Mesenchymal stem cell (in vitro differentiated cells and primary cell): ENCODE measurements at regions not wholly inside any gene's neighbourhood (a gene's known extent, or its start where the extent isn't known, plus 50 kb on each side); places are given as distances from the start of the nearest gene placed in this dataset.

Source experiments
- DNase-seq: peaks from one replicate; pipeline ENCODE4 v3.0.0-alpha.2; 2013
- H2AFZ ChIP-seq: one replicate; pipeline ENCODE4 v1.6.1; 2013; ENCODE audit warnings: low read depth, mild to moderate bottlenecking, control low read depth, inconsistent platforms, low read length, moderate library complexity
- H2AK5ac ChIP-seq: 2 replicates; pipeline ENCODE4 v1.6.1; 2013; ENCODE audit warnings: low read length, moderate library complexity, mild to moderate bottlenecking, inconsistent platforms; ENCODE audit not compliant: severe bottlenecking
- H2BK120ac ChIP-seq: one replicate; pipeline ENCODE4 v1.6.1; 2013; ENCODE audit warnings: low read depth, mild to moderate bottlenecking, inconsistent platforms, low read length, moderate library complexity
- H2BK12ac ChIP-seq, 2 experiments: one replicate each; pipeline ENCODE4 v1.6.1; 2013; ENCODE audit warnings: inconsistent platforms in 2 of 2, low read length in 2 of 2, mild to moderate bottlenecking in 2 of 2, moderate library complexity in 2 of 2, control low read depth in 1 of 2
- H2BK15ac ChIP-seq: one replicate; pipeline ENCODE4 v1.6.1; 2013; ENCODE audit warnings: mild to moderate bottlenecking, low read depth, inconsistent platforms; ENCODE audit not compliant: poor library complexity, severe bottlenecking
- H2BK5ac ChIP-seq: 2 replicates; pipeline ENCODE4 v1.6.1; 2013; ENCODE audit warnings: low read depth, mild to moderate bottlenecking, low read length, control low read depth, inconsistent platforms; ENCODE audit not compliant: poor library complexity, severe bottlenecking
- H3K14ac ChIP-seq, 2 experiments: one replicate each; pipeline ENCODE4 v1.6.1; 2013; ENCODE audit warnings: inconsistent platforms in 2 of 2, low read length in 2 of 2, control low read depth in 1 of 2, mild to moderate bottlenecking in 1 of 2, moderate library complexity in 1 of 2
- H3K18ac ChIP-seq, 2 experiments: one replicate each; pipeline ENCODE4 v1.6.1; 2013; ENCODE audit warnings: inconsistent platforms in 2 of 2, low read length in 2 of 2, control low read depth in 1 of 2, low read depth in 1 of 2, mild to moderate bottlenecking in 1 of 2
- H3K23ac ChIP-seq, 2 experiments: one replicate each; pipeline ENCODE4 v1.6.1; 2013; ENCODE audit warnings: inconsistent platforms in 2 of 2, low read length in 2 of 2, mild to moderate bottlenecking in 2 of 2, moderate library complexity in 2 of 2, control low read depth in 1 of 2
- H3K27ac ChIP-seq: 2 replicates; pipeline ENCODE4 v1.5.1; 2013; ENCODE audit warnings: mild to moderate bottlenecking, moderate library complexity, low read length, control low read depth, inconsistent platforms; ENCODE audit not compliant: poor library complexity, severe bottlenecking
- H3K27me3 ChIP-seq, 2 experiments: 2 replicates each; pipeline versions ENCODE4 v1.6.1 to v1.7.0; 2013; ENCODE audit warnings: low read length in 2 of 2, mild to moderate bottlenecking in 2 of 2, moderate library complexity in 2 of 2, control low read depth in 1 of 2, inconsistent platforms in 1 of 2; ENCODE audit not compliant: control insufficient read depth in 1 of 2, insufficient read depth in 1 of 2
- H3K36me3 ChIP-seq, 2 experiments: 2 replicates each; pipeline versions ENCODE4 v1.6.1 to v1.7.0; 2013; ENCODE audit warnings: low read length in 2 of 2, control low read depth in 1 of 2, inconsistent platforms in 1 of 2, low read depth in 1 of 2, mild to moderate bottlenecking in 1 of 2; ENCODE audit not compliant: insufficient read depth in 2 of 2, control insufficient read depth in 1 of 2
- H3K4ac ChIP-seq, 2 experiments: one replicate each; pipeline ENCODE4 v1.6.1; 2013; ENCODE audit warnings: inconsistent platforms in 2 of 2, low read length in 2 of 2, mild to moderate bottlenecking in 2 of 2, moderate library complexity in 2 of 2, control low read depth in 1 of 2, low read depth in 1 of 2
- H3K4me1 ChIP-seq: 2 replicates; pipeline ENCODE4 v1.6.1; 2013; ENCODE audit warnings: low read depth, low read length, control low read depth; ENCODE audit not compliant: control insufficient read depth, insufficient read depth
- H3K4me2 ChIP-seq: 2 replicates; pipeline ENCODE4 v1.6.1; 2013; ENCODE audit warnings: low read length, mild to moderate bottlenecking, inconsistent platforms; ENCODE audit not compliant: poor library complexity, severe bottlenecking
- H3K4me3 ChIP-seq, 2 experiments: 2 replicates each; pipeline versions ENCODE4 v1.5.1 to v1.7.0; 2013; ENCODE audit warnings: low read length in 2 of 2, mild to moderate bottlenecking in 2 of 2, control low read depth in 1 of 2, low read depth in 1 of 2; ENCODE audit not compliant: insufficient read depth in 1 of 2
- H3K79me1 ChIP-seq: replicated peaks from 2 replicates; pipeline ENCODE4 v1.6.1; 2013; ENCODE audit warnings: mild to moderate bottlenecking, control low read depth, low read length, inconsistent platforms; ENCODE audit not compliant: poor library complexity, severe bottlenecking
- H3K9ac ChIP-seq: 2 replicates; pipeline ENCODE4 v1.7.0; 2013; ENCODE audit warnings: mild to moderate bottlenecking, low read length, moderate library complexity
- H3K9me3 ChIP-seq: 2 replicates; pipeline ENCODE4 v1.7.0; 2013; ENCODE audit warnings: mild to moderate bottlenecking, low read length; ENCODE audit not compliant: control insufficient read depth
- H4K8ac ChIP-seq: one replicate; pipeline ENCODE4 v1.6.1; 2013; ENCODE audit warnings: inconsistent platforms, mild to moderate bottlenecking, low read length, moderate library complexity
- H4K91ac ChIP-seq: one replicate; pipeline ENCODE4 v1.6.1; 2013; ENCODE audit warnings: mild to moderate bottlenecking, low read length, inconsistent platforms
- WGBS: methylation state at CpG from one replicate; pipeline ENCODE4 v1.1.7; 2013; ENCODE audit warnings: mixed read lengths; 5-methylcytosine and 5-hydroxymethylcytosine counted together

- no peak overlapping the region for H2BK5ac ChIP-seq
- no peak overlapping the region for H2BK120ac ChIP-seq
- H3K23ac ChIP-seq, result no peak overlapping the region
- no peak overlapping the region for H2AFZ ChIP-seq
- H4K91ac ChIP-seq, result no peak overlapping the region
- H3K27me3 ChIP-seq, result no peaks in the 10 kb centered on the region
- no peak overlapping the region for H3K4ac ChIP-seq
- H4K8ac ChIP-seq, result no peak overlapping the region
- H3K4me3 ChIP-seq, result no peak overlapping the region
- H3K4me1 ChIP-seq, result no peaks in the 10 kb centered on the region
- H3K14ac ChIP-seq, result no peak overlapping the region
- DNase-seq, result no peak
- H3K79me1 ChIP-seq, result no peaks in the 10 kb centered on the region
- H3K9ac ChIP-seq, result no peak overlapping the region
- no peak overlapping the region for H2BK12ac ChIP-seq
- H3K18ac ChIP-seq, result no peak overlapping the region
- no peak overlapping the region for H2BK15ac ChIP-seq
- no peaks in the 10 kb centered on the region for H3K9me3 ChIP-seq
- H3K27ac ChIP-seq, result no peak overlapping the region
- no peak overlapping the region for H3K4me2 ChIP-seq
- H2AK5ac ChIP-seq, result no peak overlapping the region
- no peaks in the 10 kb centered on the region for H3K36me3 ChIP-seq
Measured at GRCh38 chr6:119894811-119895210, 545.2 kb upstream of the MAN1A1 start.

- H2AK5ac ChIP-seq, result no peak overlapping the region
- H3K23ac ChIP-seq, result no peak overlapping the region
- H3K4me2 ChIP-seq, result no peak overlapping the region
- no peaks in the 10 kb centered on the region for H3K36me3 ChIP-seq
- no peak overlapping the region for H3K18ac ChIP-seq
- no peak overlapping the region for H4K91ac ChIP-seq
- 78% methylated on average over 2 of the region's 4 CpGs for WGBS
- H3K4me3 ChIP-seq, result no peak overlapping the region
- H3K9me3 ChIP-seq, result no peaks in the 10 kb centered on the region
- no peaks in the 10 kb centered on the region for H3K27me3 ChIP-seq
- no peak overlapping the region for H3K27ac ChIP-seq
- H3K79me1 ChIP-seq, result no peaks in the 10 kb centered on the region
- no peak overlapping the region for H2BK5ac ChIP-seq
- DNase-seq, result no peak
- H2BK15ac ChIP-seq, result no peak overlapping the region
- no peak overlapping the region for H2BK12ac ChIP-seq
- no peak overlapping the region for H2BK120ac ChIP-seq
- H3K4me1 ChIP-seq, result no peaks in the 10 kb centered on the region
- no peak overlapping the region for H3K4ac ChIP-seq
- no peak overlapping the region for H4K8ac ChIP-seq
- no peak overlapping the region for H3K9ac ChIP-seq
- no peak overlapping the region for H2AFZ ChIP-seq
- H3K14ac ChIP-seq, result no peak overlapping the region
Measured at GRCh38 chr6:119891644-119892043, 542.1 kb upstream of the MAN1A1 start.

GRCh38 chr6:119891206-119891605 is 541.6 kb upstream of the MAN1A1 start:
- no peak overlapping the region for H3K23ac ChIP-seq
- no peak overlapping the region for H3K9ac ChIP-seq
- no peak overlapping the region for H3K18ac ChIP-seq
- no peak overlapping the region for H2AK5ac ChIP-seq
- no peaks in the 10 kb centered on the region for H3K79me1 ChIP-seq
- H3K4me3 ChIP-seq, result no peak overlapping the region
- H3K4ac ChIP-seq, result no peak overlapping the region
- H3K27me3 ChIP-seq, result no peaks in the 10 kb centered on the region
- no peaks in the 10 kb centered on the region for H3K4me1 ChIP-seq
- no peak overlapping the region for H2BK15ac ChIP-seq
- no peak for DNase-seq
- H3K36me3 ChIP-seq, result no peaks in the 10 kb centered on the region
- H2BK5ac ChIP-seq, result no peak overlapping the region
- H2BK12ac ChIP-seq, result no peak overlapping the region
- H4K8ac ChIP-seq, result no peak overlapping the region
- no peak overlapping the region for H3K14ac ChIP-seq
- WGBS, result no CpG with 5 or more reads among the region's 1 CpG
- no peaks in the 10 kb centered on the region for H3K9me3 ChIP-seq
- H3K4me2 ChIP-seq, result no peak overlapping the region
- no peak overlapping the region for H2AFZ ChIP-seq
- no peak overlapping the region for H2BK120ac ChIP-seq
- H4K91ac ChIP-seq, result no peak overlapping the region
- no peak overlapping the region for H3K27ac ChIP-seq

GRCh38 chr6:119890470-119890869 is 540.9 kb upstream of the MAN1A1 start:
- H4K91ac ChIP-seq, result no peak overlapping the region

More at GRCh38 chr6:119890470-119890869, 540.9 kb upstream of the MAN1A1 start:
- H3K23ac ChIP-seq, result no peak overlapping the region
- no peak overlapping the region for H3K18ac ChIP-seq
- no peak overlapping the region for H3K4me3 ChIP-seq
- H4K8ac ChIP-seq, result no peak overlapping the region
- no peak overlapping the region for H2AFZ ChIP-seq
- H3K27ac ChIP-seq, result no peak overlapping the region
- DNase-seq, result no peak
- no peak overlapping the region for H2AK5ac ChIP-seq
- WGBS, result 75% methylated on average over 1 of the region's 1 CpG
- no peak overlapping the region for H2BK120ac ChIP-seq
- H3K9me3 ChIP-seq, result no peaks in the 10 kb centered on the region
- H3K79me1 ChIP-seq, result no peaks in the 10 kb centered on the region
- no peak overlapping the region for H3K4me2 ChIP-seq
- no peak overlapping the region for H3K4ac ChIP-seq
- H3K14ac ChIP-seq, result no peak overlapping the region
- no peak overlapping the region for H3K9ac ChIP-seq
- H2BK12ac ChIP-seq, result no peak overlapping the region
- no peaks in the 10 kb centered on the region for H3K4me1 ChIP-seq
- H2BK15ac ChIP-seq, result no peak overlapping the region
- no peaks in the 10 kb centered on the region for H3K36me3 ChIP-seq
- H2BK5ac ChIP-seq, result no peak overlapping the region
- H3K27me3 ChIP-seq, result no peaks in the 10 kb centered on the region
